GM12892 (cell line): ENCODE measurements at regions not wholly inside any gene's neighbourhood (a gene's known extent, or its start where the extent isn't known, plus 50 kb on each side); places are given as distances from the start of the nearest gene placed in this dataset.

Source experiments
- POLR2A ChIP-seq: IDR thresholded peaks from 2 replicates; pipeline ENCODE4 v1.6.1; 2011; ENCODE audit warnings: low read depth, low read length, control low read depth
- POLR2AphosphoS5 ChIP-seq: IDR thresholded peaks from 2 replicates; pipeline ENCODE4 v1.6.1; 2011; ENCODE audit warnings: low read depth, low read length, control low read depth

- TF ChIP-seq POLR2A (no peak), POLR2AphosphoS5 (no peak)
Measured at GRCh38 chr3:117726776-117727175, 1017.2 kb downstream of the TUSC7 start.
